Right lobe of liver (tissue), 4 donors: ENCODE measurements at regions not wholly inside any gene's neighbourhood (a gene's known extent, or its start where the extent isn't known, plus 50 kb on each side); places are given as distances from the start of the nearest gene placed in this dataset.

Experiments used
- CTCF ChIP-seq, 4 donors: fragments of 200-600 bp in 3 of 4; fragments of 450-650 bp in 1 of 4; IDR thresholded peaks; one replicate each; pipeline versions ENCODE4 v1.5.1 to v1.8.0; 2016 to 2022; ENCODE audit warnings: antibody characterized with exemption in 4 of 4, mild to moderate bottlenecking in 2 of 4
- POLR2A ChIP-seq: fragments of 450-650 bp; IDR thresholded peaks from one replicate; pipeline ENCODE4 v1.6.1; 2017; ENCODE audit warnings: antibody characterized with exemption, mild to moderate bottlenecking
- donor health status: DM: no; HTN: no; CAD: no.
- donor health status: DM: no; HTN: no; CAD: no.
- donor health status: DM: no; HTN: yes; CAD: no.

- TF ChIP-seq POLR2A = no peak
- no peak for TF ChIP-seq CTCF (IDR thresholded peaks at IDR 0.05)
Measured at GRCh38 chr18:55651236-55651635, 63.2 kb upstream of the TCF4 start.
